DND-41 (cell line): ENCODE measurements at regions not wholly inside any gene's neighbourhood (a gene's known extent, or its start where the extent isn't known, plus 50 kb on each side); places are given as distances from the start of the nearest gene placed in this dataset.

Experiments used
- ATAC-seq: fragments of 200-7000 bp; cut with Tn5 transposase; 3 replicates; pipeline ENCODE4 v1.9.1; 2021; ENCODE audit warnings: low read depth; ENCODE audit not compliant: insufficient read depth
- DNase-seq: peaks from one replicate; pipeline ENCODE4 v3.0.0-alpha.2; 2020
- H2AFZ ChIP-seq: 2 replicates; pipeline ENCODE4 v1.6.0; 2012; ENCODE audit warnings: low read depth, low read length
- H3K27ac ChIP-seq: 2 replicates; pipeline ENCODE4 v1.5.1; 2012; ENCODE audit warnings: low read length, inconsistent platforms
- H3K27me3 ChIP-seq: fragments of 200-600 bp; sonication (generic); 2 replicates; pipeline ENCODE4 v1.6.0; 2012; ENCODE audit warnings: low read length, mild to moderate bottlenecking, inconsistent platforms; ENCODE audit not compliant: insufficient read depth, poor library complexity
- H3K36me3 ChIP-seq: 2 replicates; pipeline ENCODE4 v1.5.1; 2012; ENCODE audit warnings: low read length, inconsistent platforms; ENCODE audit not compliant: insufficient read depth
- H3K4me1 ChIP-seq: 2 replicates; pipeline ENCODE4 v1.5.1; 2012; ENCODE audit warnings: mild to moderate bottlenecking, low read length; ENCODE audit not compliant: insufficient read depth
- H3K4me2 ChIP-seq: 2 replicates; pipeline ENCODE4 v1.6.0; 2012; ENCODE audit warnings: mild to moderate bottlenecking, moderate library complexity, low read length, inconsistent platforms; ENCODE audit not compliant: insufficient read depth
- H3K4me3 ChIP-seq, 2 experiments: fragments of 200-600 bp in 1 of 2; shearing (Covaris generic) in 1 of 2; 2 replicates each; pipeline ENCODE4 v1.5.1; 2012 to 2016; ENCODE audit warnings: inconsistent platforms in 2 of 2, low read length in 2 of 2, mild to moderate bottlenecking in 2 of 2, low read depth in 1 of 2, moderate library complexity in 1 of 2
- H3K79me2 ChIP-seq: 2 replicates; pipeline ENCODE4 v1.6.0; 2012; ENCODE audit warnings: low read length, inconsistent platforms; ENCODE audit not compliant: insufficient read depth
- H3K9ac ChIP-seq: 2 replicates; pipeline ENCODE4 v1.6.0; 2012; ENCODE audit warnings: low read depth, mild to moderate bottlenecking, inconsistent platforms, low read length, moderate library complexity
- H3K9me3 ChIP-seq: 2 replicates; pipeline ENCODE4 v1.5.1; 2012; ENCODE audit warnings: low read length, moderate library complexity, mild to moderate bottlenecking, inconsistent platforms; ENCODE audit not compliant: insufficient read depth, severe bottlenecking
- H4K20me1 ChIP-seq: 2 replicates; pipeline ENCODE4 v1.6.0; 2012; ENCODE audit warnings: low read length; ENCODE audit not compliant: insufficient read depth
- CTCF ChIP-seq: IDR thresholded peaks from 2 replicates; pipeline ENCODE4 v1.5.1; 2012; ENCODE audit warnings: borderline replicate concordance, low read length, moderate library complexity, mild to moderate bottlenecking; ENCODE audit not compliant: poor library complexity, severe bottlenecking; ENCODE audit errors: extremely low read depth
- EZH2 ChIP-seq: IDR thresholded peaks from 3 replicates; pipeline ENCODE4 v1.6.1; 2012; ENCODE audit warnings: borderline replicate concordance, low read depth, mild to moderate bottlenecking, moderate library complexity, low read length, inconsistent platforms; ENCODE audit not compliant: severe bottlenecking

- no peak overlapping the region for H3K27ac ChIP-seq
- no peaks in the 10 kb centered on the region for H3K36me3 ChIP-seq
- H3K4me2 ChIP-seq, result no peak overlapping the region
- TF ChIP-seq EZH2, result no peak
- no peak for TF ChIP-seq CTCF
- no peak overlapping the region for H3K4me3 ChIP-seq
- DNase-seq, result no peak
- no peaks in the 10 kb centered on the region for H3K4me1 ChIP-seq
- ATAC-seq, result no peak
- no peaks in the 10 kb centered on the region for H3K9me3 ChIP-seq
- H2AFZ ChIP-seq, result no peak overlapping the region
- no peak overlapping the region for H3K9ac ChIP-seq
- no peaks in the 10 kb centered on the region for H3K27me3 ChIP-seq
- H4K20me1 ChIP-seq, result no peaks in the 10 kb centered on the region
- H3K79me2 ChIP-seq, result no peaks in the 10 kb centered on the region
Measured at GRCh38 chr15:45914425-45914824, 279.6 kb downstream of the SQOR start.

- no peaks in the 10 kb centered on the region for H3K9me3 ChIP-seq
- no peak overlapping the region for H3K27ac ChIP-seq
- no peaks in the 10 kb centered on the region for H3K4me1 ChIP-seq
- no peak for TF ChIP-seq EZH2
- TF ChIP-seq CTCF, result no peak
- H3K79me2 ChIP-seq, result no peaks in the 10 kb centered on the region
- no peaks in the 10 kb centered on the region for H3K27me3 ChIP-seq
- DNase-seq, result no peak
- no peak for ATAC-seq
- H3K4me2 ChIP-seq, result no peak overlapping the region
- no peak overlapping the region for H2AFZ ChIP-seq
- no peak overlapping the region for H3K9ac ChIP-seq
- H4K20me1 ChIP-seq, result no peaks in the 10 kb centered on the region
- H3K36me3 ChIP-seq, result no peaks in the 10 kb centered on the region
- H3K4me3 ChIP-seq, result no peak overlapping the region
Measured at GRCh38 chr15:45918839-45919238, 284.0 kb downstream of the SQOR start.

- H3K4me2 ChIP-seq, result no peak overlapping the region
Measured at GRCh38 chr15:45919806-45920205, 285.0 kb downstream of the SQOR start.

More at GRCh38 chr15:45919806-45920205, 285.0 kb downstream of the SQOR start:
- no peaks in the 10 kb centered on the region for H3K4me1 ChIP-seq
- no peak for TF ChIP-seq EZH2
- no peak for TF ChIP-seq CTCF
- H3K27me3 ChIP-seq, result no peaks in the 10 kb centered on the region
- no peak overlapping the region for H2AFZ ChIP-seq
- no peaks in the 10 kb centered on the region for H4K20me1 ChIP-seq
- no peaks in the 10 kb centered on the region for H3K79me2 ChIP-seq
- DNase-seq (no peak), ATAC-seq (no peak)
- no peaks in the 10 kb centered on the region for H3K9me3 ChIP-seq
- H3K36me3 ChIP-seq, result no peaks in the 10 kb centered on the region
- H3K27ac ChIP-seq, result no peak overlapping the region
- no peak overlapping the region for H3K9ac ChIP-seq
- H3K4me3 ChIP-seq, result no peak overlapping the region
